SIG-M5 treated with dmso at 0.1 percent for 504 hours (cell line): ENCODE measurements at regions not wholly inside any gene's neighbourhood (a gene's known extent, or its start where the extent isn't known, plus 50 kb on each side); places are given as distances from the start of the nearest gene placed in this dataset.

Source experiments
- DNase-seq: peaks from one replicate; lab custom pipeline; 2025; ENCODE audit not compliant: unreplicated experiment; lab: John Stamatoyannopoulos, UW

DNA sequence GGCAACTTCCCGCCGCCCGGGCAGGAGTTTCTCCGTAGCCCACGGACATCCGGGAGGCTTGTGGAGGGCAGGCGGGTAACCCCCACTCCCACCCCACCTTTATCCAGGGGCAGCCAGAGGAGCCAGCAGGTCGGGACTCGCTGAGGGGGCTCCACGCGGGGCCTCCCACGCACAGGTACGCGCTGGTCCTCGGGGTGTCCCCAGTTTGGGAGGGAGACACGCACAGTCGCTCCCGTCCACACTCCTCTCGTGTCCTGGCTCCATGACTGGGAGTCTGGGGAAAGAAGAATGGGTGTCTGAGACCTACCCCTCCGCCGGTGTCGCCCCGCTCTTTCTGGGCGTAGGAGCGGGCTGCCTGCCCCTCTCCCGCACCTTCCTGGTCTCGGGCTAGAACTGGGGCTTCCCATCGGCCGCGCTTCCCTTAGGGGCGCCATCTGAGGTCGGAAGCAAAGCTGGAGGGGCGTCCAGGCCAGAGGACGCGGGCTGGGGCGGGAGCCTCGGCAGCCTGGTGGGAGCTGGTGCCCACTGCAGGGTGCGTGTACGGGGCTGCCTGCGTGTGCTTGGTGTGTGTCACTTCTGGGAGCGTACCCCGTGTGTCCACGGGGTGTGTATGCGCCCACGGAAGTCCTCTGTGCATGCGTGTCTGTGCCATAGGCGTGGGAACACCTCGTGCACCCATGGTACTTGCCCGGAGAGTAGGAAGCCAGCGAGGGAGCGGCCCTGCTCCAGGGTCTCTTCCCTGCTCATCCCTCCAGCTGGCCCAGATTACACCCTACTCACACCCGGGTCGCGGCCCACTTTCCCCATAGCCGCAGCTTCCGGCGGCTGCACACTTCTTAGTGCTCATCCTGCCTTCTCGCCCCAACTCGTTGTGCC lies 73.0 kb upstream of the LEP start:
- no peak for DNase-seq

GRCh38 chr7:128168667-128169210 lies 72.3 kb upstream of the LEP start:
- DNase-seq, result no peak

DNA sequence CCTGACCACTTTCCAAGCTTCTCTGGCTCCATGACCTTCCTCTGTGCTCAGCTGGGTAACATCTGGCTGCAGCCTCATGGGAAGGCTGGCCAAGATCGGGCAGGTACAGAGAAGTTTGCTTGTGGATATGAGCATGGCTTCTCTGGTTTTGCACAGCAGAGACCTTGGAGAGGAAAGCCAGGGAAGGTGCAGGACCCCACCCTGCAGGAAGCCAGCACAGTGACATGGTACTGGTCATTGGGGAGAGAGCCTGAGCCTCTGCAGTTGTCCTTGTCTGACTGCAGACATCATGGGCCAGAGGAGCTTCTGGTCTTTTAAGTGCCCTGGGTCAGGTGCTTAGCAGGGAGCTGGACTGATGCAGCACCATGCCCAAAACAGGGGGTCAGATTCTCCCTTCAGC lies 70.6 kb upstream of the LEP start:
- no peak for DNase-seq

DNA sequence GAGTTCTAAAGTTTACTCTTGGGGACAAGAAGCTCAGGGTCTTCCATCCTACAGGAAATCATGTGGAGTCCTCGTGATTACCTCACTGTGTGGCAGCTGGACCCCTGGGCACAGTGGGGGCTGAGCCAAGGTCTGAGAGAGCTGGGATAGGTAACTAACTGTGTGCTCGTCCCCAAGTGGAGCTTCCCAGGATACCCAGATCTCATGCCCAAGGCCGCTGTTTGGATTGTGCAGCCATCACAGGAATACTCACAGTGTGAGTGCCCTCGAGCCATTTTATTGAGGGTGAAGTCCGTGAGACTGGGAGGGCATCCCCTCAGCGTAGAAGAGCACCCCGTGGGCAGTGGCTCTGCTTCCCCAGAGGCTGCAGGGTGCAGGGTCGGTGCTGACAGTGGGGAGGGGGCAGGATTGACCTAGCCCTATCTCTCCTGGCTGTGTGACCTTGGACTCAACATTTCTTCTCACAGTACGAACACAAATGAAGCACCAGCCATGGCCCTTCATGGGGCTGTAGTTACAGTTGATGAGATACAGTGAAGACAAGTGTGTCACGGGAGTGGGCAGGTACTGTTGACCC lies 69.6 kb upstream of the LEP start:
- DNase-seq, result no peak

- DNase-seq, result no peak
Measured at GRCh38 chr7:128172151-128172550, 68.9 kb upstream of the LEP start.

DNA sequence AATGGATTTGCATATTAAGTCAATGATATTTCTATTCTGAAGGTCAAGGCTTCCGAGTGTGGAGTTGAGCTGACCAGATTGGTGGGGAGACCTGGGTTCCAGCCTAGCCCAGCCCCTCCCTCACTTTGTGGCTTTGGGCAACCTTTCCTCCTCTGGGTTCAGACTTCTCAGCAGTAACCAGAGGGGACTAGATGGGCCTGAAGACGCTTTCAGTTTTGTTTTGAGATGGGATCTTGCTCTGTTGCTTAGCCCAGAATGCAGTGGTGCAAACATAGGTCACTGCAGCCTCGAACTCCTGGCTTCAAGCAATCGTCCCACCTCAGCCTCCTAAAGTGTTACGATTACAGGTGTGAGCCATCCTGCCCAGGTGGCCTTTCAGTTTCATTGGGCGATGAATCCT lies 68.1 kb upstream of the LEP start:
- no peak for DNase-seq

- no peak for DNase-seq
Measured at GRCh38 chr7:128174386-128174785, 66.7 kb upstream of the LEP start.

DNA sequence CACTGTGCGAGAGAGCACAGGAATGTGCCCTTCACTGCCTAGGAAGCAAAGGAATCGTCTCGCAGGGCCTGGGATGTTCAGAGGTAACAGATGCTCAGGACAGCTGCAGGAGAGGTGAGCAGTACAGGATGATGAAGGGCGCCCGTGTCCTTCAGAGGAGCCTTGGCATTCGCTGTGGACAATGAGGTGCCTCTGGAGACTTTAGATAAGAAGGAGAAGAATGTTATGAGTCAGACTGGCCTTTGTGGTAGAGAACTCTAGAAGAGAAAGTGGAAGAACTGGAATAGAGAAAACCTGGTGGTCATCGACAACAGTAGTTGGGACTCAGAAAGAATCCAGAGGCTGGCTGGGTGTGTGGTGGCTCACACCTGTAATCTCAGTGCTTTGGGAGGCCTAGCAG lies 64.4 kb upstream of the LEP start:
- no peak for DNase-seq

DNA sequence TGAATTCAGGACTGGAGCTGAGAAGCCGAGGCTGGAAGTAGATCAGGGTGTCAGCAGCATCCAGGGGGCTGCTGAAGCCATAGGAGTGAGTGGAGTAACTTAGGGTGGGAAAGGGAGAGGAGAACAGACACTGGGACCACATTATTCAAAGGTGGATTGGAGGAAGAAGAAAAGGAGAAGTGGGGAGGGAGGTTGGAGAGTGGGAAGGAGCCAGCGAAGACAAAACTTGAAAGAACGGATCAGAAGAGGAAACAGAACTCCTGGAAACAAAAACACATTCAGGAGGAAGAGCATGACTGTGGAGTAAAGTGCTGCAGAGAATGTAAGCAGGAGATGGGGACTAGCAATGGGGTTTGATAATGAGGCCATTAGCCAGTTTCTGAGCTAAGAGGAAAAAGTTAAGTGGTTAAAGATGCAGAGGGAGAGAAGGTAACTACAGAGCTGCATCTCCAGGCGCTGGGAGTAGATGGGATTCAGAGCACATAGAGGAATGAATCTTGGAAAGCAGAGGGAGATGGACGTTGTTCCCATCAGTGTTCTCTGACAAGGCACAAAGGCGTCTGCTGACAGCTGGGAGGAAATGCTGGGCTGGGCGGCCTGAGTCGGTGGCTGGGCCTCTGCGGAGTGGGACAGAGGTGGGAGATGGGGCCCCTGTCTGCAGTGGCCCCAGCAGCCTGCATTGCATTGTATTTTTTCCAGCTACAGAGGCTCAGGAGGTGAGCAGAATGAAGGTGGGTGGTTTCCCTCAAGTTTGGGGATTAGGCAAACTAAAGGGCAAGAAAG lies 63.1 kb upstream of the LEP start:
- DNase-seq, result no peak

- no peak for DNase-seq
Measured at GRCh38 chr7:128178611-128179010, 62.5 kb upstream of the LEP start.

DNA sequence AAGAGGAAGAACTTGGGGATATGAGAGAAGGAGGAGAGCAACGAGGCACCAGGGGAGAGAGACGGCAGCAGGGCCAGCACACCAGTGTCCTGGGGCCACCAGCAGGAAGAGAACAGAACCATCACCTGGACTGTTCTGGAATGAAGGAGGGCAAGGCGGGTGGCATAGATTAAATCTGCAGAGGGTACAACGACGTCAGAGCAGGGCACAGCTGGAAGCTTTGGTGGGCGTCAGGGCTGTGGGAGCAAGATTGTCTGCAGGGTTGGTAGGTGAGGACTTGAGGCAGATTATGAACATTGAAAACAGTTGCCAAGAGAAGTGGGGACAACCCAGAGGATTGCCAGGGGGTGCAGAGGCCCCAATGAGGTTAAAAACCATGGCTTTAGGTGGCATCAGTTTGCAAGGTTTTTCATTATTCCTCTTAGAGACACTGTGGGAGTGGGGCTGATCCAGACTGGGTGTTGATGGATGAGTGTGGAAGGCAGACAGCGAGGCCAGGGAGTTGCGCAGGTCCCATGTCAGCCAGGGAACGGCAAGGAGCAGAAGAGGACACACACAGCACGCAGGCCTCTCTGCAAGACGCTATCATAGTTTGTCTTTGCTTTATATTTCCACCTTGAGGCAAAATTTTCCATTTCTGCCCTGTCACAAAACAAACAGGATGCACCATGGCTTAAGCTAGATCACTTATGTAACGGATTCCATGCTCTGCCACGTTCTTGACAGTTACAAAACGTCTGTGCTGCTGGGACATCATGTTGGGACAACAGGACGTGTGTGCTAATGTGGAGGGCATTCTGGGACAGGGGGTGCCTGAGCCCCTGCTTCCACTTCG lies 52.5 kb upstream of the LEP start:
- DNase-seq, result no peak

GRCh38 chr7:128189231-128189930 lies 51.7 kb upstream of the LEP start:
- DNase-seq, result no peak

DNA sequence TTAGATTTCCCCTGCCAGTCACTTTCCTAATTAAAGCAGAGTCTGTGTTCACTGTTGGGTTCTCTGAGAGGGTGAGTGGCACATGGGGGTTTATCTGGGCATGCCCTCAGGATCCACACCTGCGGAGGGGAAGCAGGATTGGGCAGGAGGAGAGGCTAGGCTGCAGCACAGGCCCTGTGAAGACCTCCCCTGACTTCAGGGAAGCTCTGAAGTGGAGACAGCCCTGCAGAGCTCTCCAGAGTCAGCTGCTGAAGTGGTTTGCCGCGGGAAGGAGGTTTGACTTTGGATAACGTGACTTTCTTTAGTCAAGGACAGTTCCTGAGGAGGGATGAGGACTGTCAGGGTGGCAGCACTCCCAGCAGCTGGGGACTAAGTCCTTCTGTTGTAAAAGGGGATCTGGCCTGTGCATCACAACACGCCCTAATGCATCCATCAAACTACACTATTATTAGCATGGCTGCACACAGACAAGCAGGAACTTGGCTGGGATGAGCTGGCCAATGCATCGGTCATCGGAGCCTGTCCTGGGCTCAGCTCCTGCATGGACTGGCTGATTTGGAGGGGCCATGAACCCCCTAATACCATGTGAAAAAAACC lies 50.9 kb upstream of the LEP start:
- DNase-seq, result no peak

DNA sequence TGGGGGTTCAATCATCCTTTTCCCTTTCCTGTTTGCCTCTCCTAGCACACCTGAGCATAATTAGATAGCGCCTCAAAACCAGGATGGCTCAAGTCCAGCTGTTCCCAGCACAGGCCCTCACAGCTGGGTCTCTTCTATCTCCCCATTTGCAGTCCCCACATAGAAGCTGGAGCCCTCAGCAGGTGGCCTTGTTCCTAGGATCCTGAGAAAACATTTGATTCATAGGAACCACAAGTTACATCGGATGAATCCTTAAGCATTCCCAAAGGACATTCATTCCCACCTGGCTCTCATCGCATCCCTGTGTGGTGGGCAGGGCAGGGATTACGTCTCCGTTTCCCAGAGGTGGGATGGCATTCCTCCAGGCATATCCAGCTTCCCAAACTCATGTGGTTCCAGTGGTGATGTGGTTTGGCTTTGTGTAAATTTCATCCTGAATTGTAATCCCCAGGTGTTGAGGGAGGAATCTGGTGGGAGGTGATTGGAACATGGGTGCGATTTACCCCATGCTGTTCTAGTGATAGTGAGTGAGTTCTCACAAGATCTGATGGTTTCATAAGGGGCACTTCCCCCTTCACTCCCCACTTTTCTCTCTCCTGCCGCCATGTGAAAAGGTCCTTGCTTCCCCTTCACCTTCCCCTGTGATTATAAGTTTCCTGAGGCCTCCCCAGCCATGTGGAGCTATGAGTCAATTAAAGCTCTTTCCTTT lies 49.8 kb upstream of the LEP start:
- DNase-seq, result no peak
